Liver (tissue), 8 donors: ENCODE measurements at regions not wholly inside any gene's neighbourhood (a gene's known extent, or its start where the extent isn't known, plus 50 kb on each side); places are given as distances from the start of the nearest gene placed in this dataset.

Experiments used
- DNase-seq: peaks from one replicate; pipeline ENCODE4 v3.0.0-alpha.2; 2017; ENCODE audit warnings: low spot score
- H3K27ac ChIP-seq, 2 donors: one replicate each; pipeline ENCODE4 v1.7.0; 2013; ENCODE audit warnings: inconsistent platforms in 2 of 2, low read length in 2 of 2, control low read depth in 1 of 2, low read depth in 1 of 2, mild to moderate bottlenecking in 1 of 2
- H3K27me3 ChIP-seq, 4 donors: one replicate each; pipeline versions ENCODE4 v1.6.1 to v1.7.0; 2013; ENCODE audit warnings: low read length in 3 of 4, inconsistent platforms in 1 of 4, mild to moderate bottlenecking in 1 of 4, moderate library complexity in 1 of 4; ENCODE audit not compliant: control insufficient read depth in 4 of 4, insufficient read depth in 4 of 4
- H3K36me3 ChIP-seq, 4 donors: one replicate each; pipeline versions ENCODE4 v1.6.1 to v1.7.0; 2013; ENCODE audit warnings: low read length in 3 of 4, mild to moderate bottlenecking in 3 of 4, low read depth in 1 of 4, moderate library complexity in 1 of 4; ENCODE audit not compliant: control insufficient read depth in 4 of 4, insufficient read depth in 3 of 4
- H3K4me1 ChIP-seq, 4 donors: one replicate each; pipeline versions ENCODE4 v1.6.1 to v1.7.0; 2013; ENCODE audit warnings: low read length in 3 of 4, mild to moderate bottlenecking in 3 of 4, moderate library complexity in 1 of 4; ENCODE audit not compliant: control insufficient read depth in 4 of 4, insufficient read depth in 4 of 4
- H3K4me3 ChIP-seq, 3 donors: one replicate each; pipeline versions ENCODE4 v1.6.1 to v1.7.0; 2013; ENCODE audit warnings: low read length in 3 of 3, control low read depth in 1 of 3, low read depth in 1 of 3, mild to moderate bottlenecking in 1 of 3
- H3K9ac ChIP-seq, 2 donors: one replicate each; pipeline ENCODE4 v1.7.0; 2013; ENCODE audit warnings: low read length in 2 of 2, mild to moderate bottlenecking in 2 of 2, moderate library complexity in 2 of 2, control low read depth in 1 of 2, low read depth in 1 of 2
- H3K9me3 ChIP-seq, 4 donors: one replicate each; pipeline versions ENCODE4 v1.6.1 to v1.7.0; 2013; ENCODE audit warnings: low read length in 3 of 4; ENCODE audit not compliant: control insufficient read depth in 4 of 4
- ATF3 ChIP-seq: IDR thresholded peaks from 2 replicates; pipeline ENCODE4 v1.6.1; 2016; ENCODE audit warnings: antibody characterized with exemption
- CTCF ChIP-seq: fragments of 150-350 bp; IDR thresholded peaks from 2 replicates; pipeline ENCODE4 v1.5.1; 2017; ENCODE audit warnings: improper control_type of control experiment, low read depth, low read length; ENCODE audit not compliant: missing input control
- EGR1 ChIP-seq, 2 donors: IDR thresholded peaks; 2 replicates each; pipeline ENCODE4 v1.6.1; 2016 to 2018; ENCODE audit warnings: antibody characterized with exemption in 2 of 2, low read depth in 2 of 2
- FOXA1 ChIP-seq: IDR thresholded peaks from 2 replicates; pipeline ENCODE4 v1.6.1; 2016; ENCODE audit warnings: antibody characterized with exemption
- FOXA2 ChIP-seq: IDR thresholded peaks from 2 replicates; pipeline ENCODE4 v1.6.1; 2016; ENCODE audit warnings: antibody characterized with exemption
- GABPA ChIP-seq, 2 donors: IDR thresholded peaks in 1 of 2; conservative IDR thresholded peaks in 1 of 2; 2 replicates each; pipeline ENCODE4 v1.6.1; 2016; ENCODE audit warnings: antibody characterized with exemption in 2 of 2, mild to moderate bottlenecking in 1 of 2, moderate library complexity in 1 of 2
- HNF4A ChIP-seq, 2 donors: conservative IDR thresholded peaks; 2 replicates each; pipeline ENCODE4 v1.6.1; 2016; ENCODE audit warnings: antibody characterized with exemption in 2 of 2, mild to moderate bottlenecking in 2 of 2
- HNF4G ChIP-seq: IDR thresholded peaks from 2 replicates; pipeline ENCODE4 v1.6.1; 2016; ENCODE audit warnings: antibody characterized with exemption
- JUND ChIP-seq, 2 donors: IDR thresholded peaks; 2 replicates each; pipeline ENCODE4 v1.6.1; 2016; ENCODE audit warnings: antibody characterized with exemption in 2 of 2
- MAX ChIP-seq: IDR thresholded peaks from 2 replicates; pipeline ENCODE4 v1.6.1; 2016; ENCODE audit warnings: antibody characterized with exemption
- NR2F2 ChIP-seq: IDR thresholded peaks from 2 replicates; pipeline ENCODE4 v1.6.1; 2016; ENCODE audit warnings: antibody characterized with exemption
- REST ChIP-seq: IDR thresholded peaks from 2 replicates; pipeline ENCODE4 v1.6.1; 2016; ENCODE audit warnings: antibody characterized with exemption, mild to moderate bottlenecking
- RXRA ChIP-seq, 2 donors: IDR thresholded peaks; 2 replicates each; pipeline ENCODE4 v1.6.1; 2017 to 2018; ENCODE audit warnings: antibody characterized with exemption in 2 of 2, mild to moderate bottlenecking in 1 of 2
- SP1 ChIP-seq: IDR thresholded peaks from 2 replicates; pipeline ENCODE4 v1.6.1; 2018; ENCODE audit warnings: antibody characterized with exemption, mild to moderate bottlenecking
- TAF1 ChIP-seq: conservative IDR thresholded peaks from 2 replicates; pipeline ENCODE4 v1.6.1; 2016; ENCODE audit warnings: antibody characterized with exemption, mild to moderate bottlenecking
- YY1 ChIP-seq: IDR thresholded peaks from 2 replicates; pipeline ENCODE4 v1.6.1; 2016; ENCODE audit warnings: antibody characterized with exemption, mild to moderate bottlenecking
- ZBTB33 ChIP-seq: IDR thresholded peaks from 2 replicates; pipeline ENCODE4 v1.6.1; 2016; ENCODE audit warnings: antibody characterized with exemption
- WGBS: extraction: QIAGEN DNeasy Blood & Tissue Kit; methylation state at CpG from one replicate; pipeline ENCODE4 v1.1.7; 2013; 5-methylcytosine and 5-hydroxymethylcytosine counted together
- donor health status: healthy.
- donor health status: healthy.
- donor health status: healthy.
- donor health status: healthy.
- donor health status: healthy.

GRCh38 chr2:145119225-145119624 is 599.3 kb upstream of the ZEB2 start:
- TF ChIP-seq FOXA1 (no peak), FOXA2 (no peak), JUND (IDR thresholded peaks at IDR 0.05) (no peak), NR2F2 (no peak), HNF4A (conservative IDR thresholded peaks at IDR 0.05) (no peak), YY1 (no peak), CTCF (no peak), RXRA (IDR thresholded peaks at IDR 0.05) (no peak), EGR1 (IDR thresholded peaks at IDR 0.05; ENCODE audit: low read depth in 2 of 2) (no peak), REST (no peak), ATF3 (no peak), GABPA (IDR thresholded peaks at IDR 0.05 in 1 of 2, conservative IDR thresholded peaks at IDR 0.05 in 1 of 2) (no peak), SP1 (no peak), TAF1 (no peak), ZBTB33 (no peak), HNF4G (no peak), MAX (no peak)
- Histone ChIP-seq H3K27ac (no peak overlapping the region), H3K9ac (no peak overlapping the region), H3K9me3 (no peaks in the 10 kb centered on the region), H3K4me3 (no peak overlapping the region), H3K4me1 (no peaks in the 10 kb centered on the region), H3K27me3 (no peaks in the 10 kb centered on the region), H3K36me3 (no peaks in the 10 kb centered on the region)
- DNase-seq, result no peak
- 84% methylated on average over 1 of the region's 1 CpG for WGBS
